Endodermal cell (in vitro differentiated cells): ENCODE measurements at regions not wholly inside any gene's neighbourhood (a gene's known extent, or its start where the extent isn't known, plus 50 kb on each side); places are given as distances from the start of the nearest gene placed in this dataset.

Experiments used
- DNase-seq: peaks from one replicate; pipeline ENCODE4 v3.0.0-alpha.2; 2017
- H3K27ac ChIP-seq: 2 replicates; pipeline ENCODE4 v1.5.1; 2013; ENCODE audit warnings: mild to moderate bottlenecking, low read depth, low read length, moderate library complexity
- H3K27me3 ChIP-seq: 2 replicates; pipeline ENCODE4 v1.6.1; 2013; ENCODE audit warnings: mild to moderate bottlenecking, low read length, moderate library complexity; ENCODE audit not compliant: insufficient read depth, control insufficient read depth, poor library complexity, severe bottlenecking
- H3K36me3 ChIP-seq: 2 replicates; pipeline ENCODE4 v1.7.0; 2013; ENCODE audit warnings: mild to moderate bottlenecking, low read length, moderate library complexity; ENCODE audit not compliant: control insufficient read depth, insufficient read depth
- H3K4me1 ChIP-seq: one replicate; pipeline ENCODE4 v1.7.0; 2013; ENCODE audit warnings: low read length; ENCODE audit not compliant: control insufficient read depth, insufficient read depth
- H3K4me3 ChIP-seq: 2 replicates; pipeline ENCODE4 v1.5.1; 2013; ENCODE audit warnings: mild to moderate bottlenecking, low read length, moderate library complexity
- H3K9ac ChIP-seq: 2 replicates; pipeline ENCODE4 v1.6.1; 2013; ENCODE audit warnings: mild to moderate bottlenecking, low read length, moderate library complexity; ENCODE audit not compliant: poor library complexity, severe bottlenecking; ENCODE audit errors: extremely low read depth
- H3K9me3 ChIP-seq: 2 replicates; pipeline ENCODE4 v1.6.1; 2013; ENCODE audit warnings: mild to moderate bottlenecking, low read length, moderate library complexity; ENCODE audit not compliant: control insufficient read depth
- H3K27ac Mint-ChIP-seq: 2 replicates; pipeline ENCODE4 v1.8.0; 2020; ENCODE audit warnings: mixed read lengths
- H3K27me3 Mint-ChIP-seq: 2 replicates; pipeline ENCODE4 v1.8.0; 2021; ENCODE audit warnings: mild to moderate bottlenecking, mixed read lengths; ENCODE audit not compliant: insufficient read depth
- H3K36me3 Mint-ChIP-seq: 2 replicates; pipeline ENCODE4 v1.8.0; 2020; ENCODE audit warnings: low read depth, mixed read lengths
- H3K4me1 Mint-ChIP-seq: 2 replicates; pipeline ENCODE4 v1.8.0; 2020; ENCODE audit warnings: mixed read lengths
- H3K4me3 Mint-ChIP-seq: 2 replicates; pipeline ENCODE4 v1.8.0; 2020; ENCODE audit warnings: mild to moderate bottlenecking, moderate library complexity, mixed read lengths
- H3K9me3 Mint-ChIP-seq: 2 replicates; pipeline ENCODE4 v1.8.0; 2020; ENCODE audit warnings: mild to moderate bottlenecking, mixed read lengths
- CTCF ChIP-seq: fragments of 200-600 bp; sonication (generic); conservative IDR thresholded peaks from 2 replicates; pipeline ENCODE4 v1.5.0; 2021; ENCODE audit warnings: antibody characterized with exemption, mild to moderate bottlenecking
- WGBS, 2 experiments: methylation state at CpG; one replicate each; pipeline versions ENCODE4 v1.1.5 to v1.1.7; 2013; ENCODE audit warnings: missing lambda C conversion rate in 2 of 2, mixed read lengths in 1 of 2; ENCODE audit not compliant: insufficient coverage in 1 of 2, insufficient read length in 1 of 2; 5-methylcytosine and 5-hydroxymethylcytosine counted together

DNA sequence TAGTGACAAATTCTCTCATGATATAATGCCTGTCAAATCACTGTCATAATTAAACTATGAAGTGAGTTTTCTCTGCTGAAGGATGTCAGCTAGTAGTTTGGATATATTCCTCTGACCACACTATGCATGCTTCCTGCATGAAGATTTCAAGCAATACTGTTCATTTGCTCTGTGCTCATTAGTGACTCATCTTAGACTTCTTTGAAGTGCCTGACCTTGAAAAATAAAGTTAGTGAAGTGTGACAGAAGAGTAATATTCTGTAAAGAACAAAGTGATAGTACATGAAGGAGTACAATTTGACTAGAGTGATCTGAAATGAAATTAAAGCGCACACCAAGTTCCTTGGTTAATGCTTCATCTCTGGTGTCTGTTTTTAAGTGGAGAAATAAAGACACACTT lies 629.5 kb upstream of the ANO3 start:
- H3K9me3 ChIP-seq, result peaks cover 12% of the 10 kb centered on the region
- no peak overlapping the region for H3K9ac ChIP-seq
- H3K4me1 ChIP-seq, result no peaks in the 10 kb centered on the region
- Mint-ChIP-seq H3K27ac (no peak overlapping the region), H3K27me3 (no peaks in the 10 kb centered on the region), H3K4me1 (peaks cover 2% of the 10 kb centered on the region), H3K9me3 (peaks cover 16% of the 10 kb centered on the region), H3K4me3 (no peak overlapping the region), H3K36me3 (peaks cover 15% of the 10 kb centered on the region)
- WGBS, 2 experiments, result 97 to 100% methylated on average over 1 of the region's 1 CpG
- no peak for TF ChIP-seq CTCF
- no peak for DNase-seq
- no peaks in the 10 kb centered on the region for H3K36me3 ChIP-seq
- H3K4me3 ChIP-seq, result no peak overlapping the region
- no peaks in the 10 kb centered on the region for H3K27me3 ChIP-seq
- no peak overlapping the region for H3K27ac ChIP-seq

DNA sequence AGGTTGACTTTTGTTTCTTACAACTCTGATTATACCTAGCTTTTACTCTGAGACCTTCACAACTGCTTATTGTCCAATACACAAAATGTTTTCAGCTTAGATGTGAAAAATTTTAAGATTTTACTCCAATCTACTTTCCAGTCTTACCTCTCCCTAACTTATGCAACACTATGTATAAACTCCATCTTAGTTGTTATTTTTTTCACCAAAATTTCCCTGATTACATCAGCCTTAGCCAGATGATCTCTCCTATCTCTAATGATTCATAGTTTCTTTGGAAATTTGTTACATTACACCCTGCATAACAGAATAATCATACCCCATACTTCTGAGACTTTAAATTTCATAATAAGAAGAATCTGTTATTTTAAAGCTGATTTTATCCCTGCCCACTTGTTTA lies 621.0 kb upstream of the ANO3 start:
- Histone ChIP-seq H3K27ac (no peak overlapping the region), H3K4me3 (no peak overlapping the region), H3K36me3 (no peaks in the 10 kb centered on the region), H3K9me3 (peaks cover 7% of the 10 kb centered on the region), H3K9ac (no peak overlapping the region), H3K4me1 (no peaks in the 10 kb centered on the region), H3K27me3 (no peaks in the 10 kb centered on the region)
- no peaks in the 10 kb centered on the region for H3K4me1 Mint-ChIP-seq
- DNase-seq, result no peak
- no peak for TF ChIP-seq CTCF
- H3K4me3 Mint-ChIP-seq, result no peak overlapping the region
- H3K27ac Mint-ChIP-seq, result no peak overlapping the region
- no peaks in the 10 kb centered on the region for H3K36me3 Mint-ChIP-seq
- H3K9me3 Mint-ChIP-seq, result peaks cover 2% of the 10 kb centered on the region
- H3K27me3 Mint-ChIP-seq, result no peaks in the 10 kb centered on the region

GRCh38 chr11:25727944-25728343 lies 604.0 kb upstream of the ANO3 start:
- H3K27ac Mint-ChIP-seq, result no peak overlapping the region
- Histone ChIP-seq H3K9me3 (peaks cover 41% of the 10 kb centered on the region), H3K27me3 (no peaks in the 10 kb centered on the region), H3K36me3 (no peaks in the 10 kb centered on the region), H3K4me3 (no peak overlapping the region), H3K9ac (no peak overlapping the region), H3K4me1 (no peaks in the 10 kb centered on the region), H3K27ac (no peak overlapping the region)
- H3K4me3 Mint-ChIP-seq, result no peak overlapping the region
- no CpG with 5 or more reads among the region's 2 CpGs for WGBS, 2 experiments
- no peaks in the 10 kb centered on the region for H3K27me3 Mint-ChIP-seq
- peaks cover 61% of the 10 kb centered on the region for H3K9me3 Mint-ChIP-seq
- no peak for TF ChIP-seq CTCF
- no peak for DNase-seq
- peaks cover 21% of the 10 kb centered on the region for H3K36me3 Mint-ChIP-seq
- no peaks in the 10 kb centered on the region for H3K4me1 Mint-ChIP-seq
